ENCODE measurements at regions not wholly inside any gene's neighbourhood (a gene's known extent, or its start where the extent isn't known, plus 50 kb on each side); places are given as distances from the start of the nearest gene placed in this dataset.

DNA sequence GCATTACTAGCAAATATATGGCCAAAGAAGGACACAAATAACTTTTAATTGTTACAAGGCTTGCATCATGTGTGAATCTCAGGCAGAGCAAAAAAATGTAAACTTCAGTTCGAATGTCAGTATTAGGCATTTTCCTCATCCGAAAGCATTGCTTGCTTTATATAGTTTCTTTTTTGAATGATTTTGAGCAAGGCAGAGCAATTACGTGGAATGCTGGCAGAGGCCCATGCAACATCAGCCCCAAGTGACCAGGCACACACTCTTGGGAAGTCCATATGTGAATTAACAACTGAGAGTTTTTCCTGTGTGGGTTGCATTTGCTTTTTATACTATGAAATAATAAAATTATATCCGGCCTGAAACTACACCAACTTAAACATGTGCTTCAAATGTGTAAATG lies 274.8 kb downstream of the PTPRC start:
- WGBS (ENCODE audit: insufficient coverage, low lambda C conversion rate), result 88% methylated on average over 3 of the region's 4 CpGs
- Histone ChIP-seq H3K36me3 (ENCODE audit: control insufficient read depth, insufficient read depth, low read length) (no peaks in the 10 kb centered on the region), H3K9me3 (ENCODE audit: control insufficient read depth, low read depth, low read length) (no peaks in the 10 kb centered on the region), H3K4me1 (ENCODE audit: control insufficient read depth, insufficient read depth, low read length) (no peaks in the 10 kb centered on the region), H3K27ac (ENCODE audit: low read length) (no peak overlapping the region), H3K27me3 (ENCODE audit: control insufficient read depth, insufficient read depth, low read length) (no peaks in the 10 kb centered on the region), H3K4me3 (ENCODE audit: low read length) (no peak overlapping the region)
- DNase-seq, result no peak

GRCh38 chr1:198915327-198916231 lies 276.7 kb downstream of the PTPRC start:
- Histone ChIP-seq H3K27ac (ENCODE audit: low read length) (no peak overlapping the region), H3K9me3 (ENCODE audit: control insufficient read depth, low read depth, low read length) (no peaks in the 10 kb centered on the region), H3K27me3 (ENCODE audit: control insufficient read depth, insufficient read depth, low read length) (no peaks in the 10 kb centered on the region), H3K36me3 (ENCODE audit: control insufficient read depth, insufficient read depth, low read length) (no peaks in the 10 kb centered on the region), H3K4me1 (ENCODE audit: control insufficient read depth, insufficient read depth, low read length) (no peaks in the 10 kb centered on the region), H3K4me3 (ENCODE audit: low read length) (no peak overlapping the region)
- WGBS (ENCODE audit: insufficient coverage, low lambda C conversion rate), result 90% methylated on average over 1 of the region's 3 CpGs
- DNase-seq, result no peak

- Histone ChIP-seq H3K36me3 (ENCODE audit: control insufficient read depth, insufficient read depth, low read length) (no peaks in the 10 kb centered on the region), H3K9me3 (ENCODE audit: control insufficient read depth, low read depth, low read length) (no peaks in the 10 kb centered on the region), H3K4me3 (ENCODE audit: low read length) (no peak overlapping the region), H3K27ac (ENCODE audit: low read length) (no peak overlapping the region), H3K27me3 (ENCODE audit: control insufficient read depth, insufficient read depth, low read length) (no peaks in the 10 kb centered on the region), H3K4me1 (ENCODE audit: control insufficient read depth, insufficient read depth, low read length) (no peaks in the 10 kb centered on the region)
- DNase-seq, result no peak
- 50% methylated on average over 1 of the region's 2 CpGs for WGBS (ENCODE audit: insufficient coverage, low lambda C conversion rate)
Measured at GRCh38 chr1:198917226-198917625, 278.4 kb downstream of the PTPRC start.

DNA sequence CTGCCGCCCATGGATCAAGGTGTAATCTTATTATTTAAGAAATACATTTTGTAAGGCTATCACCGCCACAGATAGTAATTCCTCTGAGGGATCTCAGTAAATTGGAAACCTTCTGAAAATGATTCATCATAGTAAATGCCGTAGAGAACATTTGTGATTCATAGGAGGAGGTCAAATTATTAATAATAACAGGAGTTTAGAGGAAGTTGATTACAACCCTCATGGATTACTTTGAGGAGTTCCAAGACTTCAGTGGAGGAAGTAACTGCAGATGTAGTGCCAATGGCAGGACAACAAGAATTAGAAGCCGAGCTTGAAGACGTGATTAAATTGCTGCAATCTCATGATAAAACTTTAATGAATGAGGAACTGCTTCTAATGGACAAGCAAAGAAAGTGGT lies 280.1 kb downstream of the PTPRC start:
- no peak overlapping the region for H3K4me3 ChIP-seq (ENCODE audit: low read length)
- H3K27me3 ChIP-seq (ENCODE audit: control insufficient read depth, insufficient read depth, low read length), result no peaks in the 10 kb centered on the region
- no peak overlapping the region for H3K27ac ChIP-seq (ENCODE audit: low read length)
- no peaks in the 10 kb centered on the region for H3K9me3 ChIP-seq (ENCODE audit: control insufficient read depth, low read depth, low read length)
- no peak for DNase-seq
- no peaks in the 10 kb centered on the region for H3K4me1 ChIP-seq (ENCODE audit: control insufficient read depth, insufficient read depth, low read length)
- 76% methylated on average over 5 of the region's 5 CpGs for WGBS (ENCODE audit: insufficient coverage, low lambda C conversion rate)
- no peaks in the 10 kb centered on the region for H3K36me3 ChIP-seq (ENCODE audit: control insufficient read depth, insufficient read depth, low read length)

DNA sequence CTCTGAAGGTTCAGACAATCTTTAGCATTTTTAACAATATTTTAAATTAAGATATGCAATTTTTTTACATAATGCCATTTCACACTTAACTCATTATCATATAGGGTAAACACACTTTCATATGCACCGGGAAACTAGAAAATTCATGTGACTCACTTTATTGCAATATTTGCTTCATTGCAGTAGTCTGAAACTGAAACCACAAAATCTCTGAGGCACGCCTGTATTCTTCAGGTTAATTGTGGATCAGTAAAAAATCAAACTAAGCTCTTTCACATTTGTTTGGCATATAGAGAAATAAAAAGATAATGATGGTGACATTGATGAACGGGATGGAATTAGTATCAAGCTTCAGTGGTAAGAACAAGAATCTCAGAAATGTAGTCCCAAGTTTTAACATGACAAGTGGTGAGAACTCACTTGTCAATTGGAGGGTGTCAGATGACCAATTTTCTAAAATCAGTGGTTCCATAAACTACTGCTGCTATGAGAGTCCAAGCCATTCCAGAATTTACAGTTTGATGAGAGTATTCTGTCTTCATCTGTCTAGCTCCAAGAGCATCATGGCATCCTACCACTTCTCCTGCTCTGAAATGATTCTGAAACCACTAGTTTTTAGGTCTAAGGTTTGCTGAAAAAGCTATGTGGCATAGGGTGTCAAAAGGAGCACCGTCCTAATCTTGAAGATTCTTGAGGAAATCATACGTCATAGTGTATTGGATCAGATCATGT lies 281.0 kb downstream of the PTPRC start:
- Histone ChIP-seq H3K36me3 (ENCODE audit: control insufficient read depth, insufficient read depth, low read length) (no peaks in the 10 kb centered on the region), H3K4me3 (ENCODE audit: low read length) (no peak overlapping the region), H3K9me3 (ENCODE audit: control insufficient read depth, low read depth, low read length) (no peaks in the 10 kb centered on the region), H3K27me3 (ENCODE audit: control insufficient read depth, insufficient read depth, low read length) (no peaks in the 10 kb centered on the region), H3K4me1 (ENCODE audit: control insufficient read depth, insufficient read depth, low read length) (no peaks in the 10 kb centered on the region), H3K27ac (ENCODE audit: low read length) (no peak overlapping the region)
- no peak for DNase-seq
- 90% methylated on average over 3 of the region's 5 CpGs for WGBS (ENCODE audit: insufficient coverage, low lambda C conversion rate)

DNA sequence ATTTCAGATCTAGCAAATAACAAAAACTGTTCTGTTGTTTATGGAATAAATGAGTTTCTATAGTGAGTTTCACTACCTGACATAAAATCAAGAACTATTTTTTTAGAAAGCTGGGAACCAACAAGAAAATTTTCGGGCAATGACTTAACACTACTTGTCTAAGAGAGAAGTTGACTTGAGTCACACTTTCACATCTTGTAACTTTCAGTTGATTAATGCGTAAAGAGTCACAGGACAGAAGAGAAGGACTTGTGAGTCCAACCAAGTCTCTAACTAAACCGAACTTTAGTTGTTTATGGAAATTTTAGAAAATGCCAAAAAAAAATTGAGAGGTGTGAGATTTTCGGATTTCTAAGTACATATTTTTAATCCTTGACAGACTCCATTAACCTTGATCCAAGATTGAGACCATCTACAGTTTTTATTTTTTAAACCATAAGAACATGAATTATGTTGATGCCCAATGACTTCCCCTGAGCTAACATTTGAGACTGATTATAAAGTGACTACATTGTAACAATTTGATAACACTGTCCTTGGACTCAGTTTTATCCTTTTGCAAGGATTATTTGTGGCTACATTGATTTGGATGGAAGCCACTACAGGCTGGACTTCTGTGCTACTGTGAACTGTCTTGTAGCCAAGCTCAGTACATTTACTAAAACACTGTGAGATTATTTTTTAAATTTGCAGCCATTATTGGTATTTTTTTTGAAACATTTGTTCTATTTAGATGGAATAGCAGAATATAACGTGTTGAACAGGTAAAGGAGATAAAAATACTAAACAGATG lies 284.0 kb downstream of the PTPRC start:
- Histone ChIP-seq H3K27me3 (ENCODE audit: control insufficient read depth, insufficient read depth, low read length) (no peaks in the 10 kb centered on the region), H3K36me3 (ENCODE audit: control insufficient read depth, insufficient read depth, low read length) (no peaks in the 10 kb centered on the region), H3K4me3 (ENCODE audit: low read length) (no peak overlapping the region), H3K27ac (ENCODE audit: low read length) (no peak overlapping the region), H3K4me1 (ENCODE audit: control insufficient read depth, insufficient read depth, low read length) (no peaks in the 10 kb centered on the region), H3K9me3 (ENCODE audit: control insufficient read depth, low read depth, low read length) (no peaks in the 10 kb centered on the region)
- WGBS (ENCODE audit: insufficient coverage, low lambda C conversion rate), result 82% methylated on average over 3 of the region's 5 CpGs
- no peak for DNase-seq

DNA sequence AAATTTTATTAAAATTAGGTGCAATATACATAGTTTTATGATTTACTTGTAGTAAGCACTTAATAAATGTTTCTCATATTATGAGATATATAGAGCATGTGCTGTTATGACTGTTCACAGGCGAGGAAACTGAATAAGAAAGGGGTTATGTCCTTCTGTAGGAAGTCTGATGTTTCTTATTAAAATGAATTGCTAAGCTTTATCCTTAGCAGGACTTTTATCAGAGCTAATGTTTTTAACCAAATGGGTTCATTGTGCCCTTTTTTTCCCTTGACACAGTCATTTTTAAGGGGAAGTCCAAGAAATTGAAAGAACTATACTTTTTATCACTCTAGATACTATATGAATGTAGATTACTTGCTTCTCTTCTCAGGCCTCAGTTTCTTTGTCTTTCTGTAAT lies 285.2 kb downstream of the PTPRC start:
- Histone ChIP-seq H3K36me3 (ENCODE audit: control insufficient read depth, insufficient read depth, low read length) (no peaks in the 10 kb centered on the region), H3K27ac (ENCODE audit: low read length) (no peak overlapping the region), H3K9me3 (ENCODE audit: control insufficient read depth, low read depth, low read length) (no peaks in the 10 kb centered on the region), H3K4me3 (ENCODE audit: low read length) (no peak overlapping the region), H3K4me1 (ENCODE audit: control insufficient read depth, insufficient read depth, low read length) (no peaks in the 10 kb centered on the region), H3K27me3 (ENCODE audit: control insufficient read depth, insufficient read depth, low read length) (no peaks in the 10 kb centered on the region)
- DNase-seq, result no peak
- WGBS (ENCODE audit: insufficient coverage, low lambda C conversion rate), result no CpG with 5 or more reads among the region's 1 CpG

GRCh38 chr1:198925567-198925966 lies 286.7 kb downstream of the PTPRC start:
- Histone ChIP-seq H3K27me3 (ENCODE audit: control insufficient read depth, insufficient read depth, low read length) (no peaks in the 10 kb centered on the region), H3K36me3 (ENCODE audit: control insufficient read depth, insufficient read depth, low read length) (no peaks in the 10 kb centered on the region), H3K9me3 (ENCODE audit: control insufficient read depth, low read depth, low read length) (no peaks in the 10 kb centered on the region), H3K4me3 (ENCODE audit: low read length) (no peak overlapping the region), H3K27ac (ENCODE audit: low read length) (no peak overlapping the region), H3K4me1 (ENCODE audit: control insufficient read depth, insufficient read depth, low read length) (no peaks in the 10 kb centered on the region)
- DNase-seq, result no peak

DNA sequence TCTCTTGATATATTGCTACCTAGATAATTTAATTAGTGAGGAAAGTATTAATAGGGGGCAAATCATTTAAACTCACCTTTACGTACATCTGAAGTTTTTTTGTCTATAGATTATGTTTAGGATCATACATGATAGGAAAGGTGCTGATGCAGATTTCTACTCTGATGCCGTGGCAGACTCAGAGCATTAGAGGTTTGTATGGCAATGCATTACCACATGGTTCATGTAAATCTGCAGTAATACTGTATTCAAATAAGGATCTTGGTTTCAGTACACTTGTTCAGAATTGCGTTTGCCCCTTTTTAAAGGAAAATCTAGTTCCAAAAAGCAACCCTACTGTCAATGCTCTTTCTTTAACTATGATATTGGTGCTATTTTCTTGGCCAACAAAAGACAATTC lies 288.3 kb downstream of the PTPRC start:
- no peak for DNase-seq
- no peaks in the 10 kb centered on the region for H3K4me1 ChIP-seq (ENCODE audit: control insufficient read depth, insufficient read depth, low read length)
- 100% methylated on average over 1 of the region's 3 CpGs for WGBS (ENCODE audit: insufficient coverage, low lambda C conversion rate)
- no peak overlapping the region for H3K27ac ChIP-seq (ENCODE audit: low read length)
- H3K9me3 ChIP-seq (ENCODE audit: control insufficient read depth, low read depth, low read length), result no peaks in the 10 kb centered on the region
- no peaks in the 10 kb centered on the region for H3K36me3 ChIP-seq (ENCODE audit: control insufficient read depth, insufficient read depth, low read length)
- H3K4me3 ChIP-seq (ENCODE audit: low read length), result no peak overlapping the region
- H3K27me3 ChIP-seq (ENCODE audit: control insufficient read depth, insufficient read depth, low read length), result no peaks in the 10 kb centered on the region

DNA sequence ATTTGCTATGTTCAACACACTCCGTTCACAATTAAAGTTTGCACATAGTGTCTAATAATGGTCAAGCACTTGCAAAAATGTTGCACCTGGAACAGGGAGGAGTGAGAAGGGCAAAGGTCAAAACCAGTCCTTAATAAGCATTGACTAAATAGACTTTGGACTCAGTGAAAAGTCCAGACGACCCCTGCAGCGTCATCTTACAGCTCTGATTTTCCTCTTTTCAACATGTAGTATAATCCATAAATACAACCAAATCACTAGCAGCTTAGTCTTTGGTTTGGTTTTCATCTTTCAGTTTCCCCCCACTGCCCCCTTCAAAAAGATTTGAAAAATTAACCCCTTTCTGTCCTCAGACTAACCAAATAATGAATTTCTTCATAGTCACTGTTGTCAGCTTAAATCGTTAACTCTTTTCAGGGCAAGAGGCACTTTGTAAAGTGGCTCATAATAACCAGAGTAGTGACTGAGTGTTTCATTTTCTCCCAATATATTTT lies 290.3 kb downstream of the PTPRC start:
- no peaks in the 10 kb centered on the region for H3K9me3 ChIP-seq (ENCODE audit: control insufficient read depth, low read depth, low read length)
- H3K27me3 ChIP-seq (ENCODE audit: control insufficient read depth, insufficient read depth, low read length), result no peaks in the 10 kb centered on the region
- H3K4me1 ChIP-seq (ENCODE audit: control insufficient read depth, insufficient read depth, low read length), result no peaks in the 10 kb centered on the region
- no peak overlapping the region for H3K27ac ChIP-seq (ENCODE audit: low read length)
- WGBS (ENCODE audit: insufficient coverage, low lambda C conversion rate), result 50% methylated on average over 2 of the region's 4 CpGs
- H3K4me3 ChIP-seq (ENCODE audit: low read length), result no peak overlapping the region
- no peaks in the 10 kb centered on the region for H3K36me3 ChIP-seq (ENCODE audit: control insufficient read depth, insufficient read depth, low read length)
- DNase-seq, result peak in 1 of 2 donors; percentile 32
